Neural crest cell (in vitro differentiated cells): ENCODE measurements at regions not wholly inside any gene's neighbourhood (a gene's known extent, or its start where the extent isn't known, plus 50 kb on each side); places are given as distances from the start of the nearest gene placed in this dataset.

ENCODE experiments used
- DNase-seq: peaks from one replicate; pipeline ENCODE4 v3.0.0; 2021; ENCODE audit warnings: low read depth, mixed read lengths, low spot score
- H3K27ac Mint-ChIP-seq: one replicate; pipeline ENCODE4 v1.8.0; 2021; ENCODE audit warnings: mild to moderate bottlenecking, mixed read lengths; ENCODE audit not compliant: unreplicated experiment
- H3K27me3 Mint-ChIP-seq: 2 replicates; pipeline ENCODE4 v1.8.0; 2021; ENCODE audit warnings: low read depth, mild to moderate bottlenecking, mixed read lengths
- H3K36me3 Mint-ChIP-seq: 2 replicates; pipeline ENCODE4 v1.8.0; 2021; ENCODE audit warnings: low read depth, mild to moderate bottlenecking, mixed read lengths
- H3K4me1 Mint-ChIP-seq: 2 replicates; pipeline ENCODE4 v1.8.0; 2021; ENCODE audit warnings: mixed read lengths
- H3K4me3 Mint-ChIP-seq: one replicate; pipeline ENCODE4 v1.8.0; 2021; ENCODE audit warnings: mild to moderate bottlenecking, mixed read lengths
- H3K9me3 Mint-ChIP-seq: 2 replicates; pipeline ENCODE4 v1.8.0; 2021; ENCODE audit warnings: mixed read lengths
- CTCF ChIP-seq: fragments of 200-600 bp; sonication (generic); conservative IDR thresholded peaks from 2 replicates; pipeline ENCODE4 v1.5.0; 2021; ENCODE audit warnings: antibody characterized with exemption, mild to moderate bottlenecking

- TF ChIP-seq CTCF, result no peak
- no peak overlapping the region for H3K4me3 Mint-ChIP-seq
- H3K27ac Mint-ChIP-seq, result no peak overlapping the region
- DNase-seq, result no peak
- peaks cover 15% of the 10 kb centered on the region for H3K4me1 Mint-ChIP-seq
- H3K9me3 Mint-ChIP-seq, result peaks cover 4% of the 10 kb centered on the region
- H3K27me3 Mint-ChIP-seq, result no peaks in the 10 kb centered on the region
- H3K36me3 Mint-ChIP-seq, result no peaks in the 10 kb centered on the region
These were observed 50.0 kb downstream of the PABIR2 start for GRCh38 chrX:134747006-134747405.

GRCh38 chrX:134746410-134746785 lies 50.6 kb downstream of the PABIR2 start:
- Mint-ChIP-seq H3K9me3 (peaks cover 4% of the 10 kb centered on the region), H3K27me3 (no peaks in the 10 kb centered on the region), H3K27ac (no peak overlapping the region), H3K36me3 (no peaks in the 10 kb centered on the region), H3K4me1 (peaks cover 9% of the 10 kb centered on the region), H3K4me3 (no peak overlapping the region)
- no peak for DNase-seq
- TF ChIP-seq CTCF, result no peak

- DNase-seq, result no peak
- Mint-ChIP-seq H3K4me1 (peaks cover 6% of the 10 kb centered on the region), H3K27me3 (no peaks in the 10 kb centered on the region), H3K9me3 (peaks cover 4% of the 10 kb centered on the region), H3K27ac (no peak overlapping the region), H3K4me3 (no peak overlapping the region), H3K36me3 (no peaks in the 10 kb centered on the region)
- TF ChIP-seq CTCF, result no peak
These were observed 51.2 kb downstream of the PABIR2 start for GRCh38 chrX:134745636-134746409.

- Mint-ChIP-seq H3K9me3 (peaks cover 2% of the 10 kb centered on the region), H3K36me3 (no peaks in the 10 kb centered on the region)
- DNase-seq, result no peak
These were observed 53.9 kb downstream of the PABIR2 start for GRCh38 chrX:134743091-134743490.

GRCh38 chrX:134742573-134742972 lies 54.4 kb downstream of the PABIR2 start:
- no peaks in the 10 kb centered on the region for H3K36me3 Mint-ChIP-seq
- no peak overlapping the region for H3K27ac Mint-ChIP-seq
- DNase-seq, result no peak
- peaks cover 16% of the 10 kb centered on the region for H3K4me1 Mint-ChIP-seq
- H3K4me3 Mint-ChIP-seq, result no peak overlapping the region
- TF ChIP-seq CTCF, result no peak
- no peaks in the 10 kb centered on the region for H3K27me3 Mint-ChIP-seq
- peaks cover 2% of the 10 kb centered on the region for H3K9me3 Mint-ChIP-seq

More at GRCh38 chrX:134743091-134743490, 53.9 kb downstream of the PABIR2 start:
- H3K4me1 Mint-ChIP-seq, result peaks cover 11% of the 10 kb centered on the region
- no peak overlapping the region for H3K4me3 Mint-ChIP-seq
- no peak for TF ChIP-seq CTCF
- H3K27ac Mint-ChIP-seq, result no peak overlapping the region
- no peaks in the 10 kb centered on the region for H3K27me3 Mint-ChIP-seq
